ENCODE measurements at regions not wholly inside any gene's neighbourhood (a gene's known extent, or its start where the extent isn't known, plus 50 kb on each side); places are given as distances from the start of the nearest gene placed in this dataset.

- TF ChIP-seq, protein P1, sequence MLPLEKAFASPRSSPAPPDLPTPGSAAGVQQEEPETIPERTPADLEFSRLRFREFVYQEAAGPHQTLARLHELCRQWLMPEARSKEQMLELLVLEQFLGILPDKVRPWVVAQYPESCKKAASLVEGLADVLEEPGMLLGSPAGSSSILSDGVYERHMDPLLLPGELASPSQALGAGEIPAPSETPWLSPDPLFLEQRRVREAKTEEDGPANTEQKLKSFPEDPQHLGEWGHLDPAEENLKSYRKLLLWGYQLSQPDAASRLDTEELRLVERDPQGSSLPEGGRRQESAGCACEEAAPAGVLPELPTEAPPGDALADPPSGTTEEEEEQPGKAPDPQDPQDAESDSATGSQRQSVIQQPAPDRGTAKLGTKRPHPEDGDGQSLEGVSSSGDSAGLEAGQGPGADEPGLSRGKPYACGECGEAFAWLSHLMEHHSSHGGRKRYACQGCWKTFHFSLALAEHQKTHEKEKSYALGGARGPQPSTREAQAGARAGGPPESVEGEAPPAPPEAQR (tag by site-specific recombination; IDR thresholded peaks at IDR 0.05): no peak
- no peak for TF ChIP-seq ZNF133 (tag by site-specific recombination; IDR thresholded peaks at IDR 0.05)
- TF ChIP-seq ZNF785 (tag by site-specific recombination; IDR thresholded peaks at IDR 0.05): no peak
Observed at GRCh38 chr7:110246118-110246517, 844.8 kb upstream of the LRRN3 start (continued).

DNA sequence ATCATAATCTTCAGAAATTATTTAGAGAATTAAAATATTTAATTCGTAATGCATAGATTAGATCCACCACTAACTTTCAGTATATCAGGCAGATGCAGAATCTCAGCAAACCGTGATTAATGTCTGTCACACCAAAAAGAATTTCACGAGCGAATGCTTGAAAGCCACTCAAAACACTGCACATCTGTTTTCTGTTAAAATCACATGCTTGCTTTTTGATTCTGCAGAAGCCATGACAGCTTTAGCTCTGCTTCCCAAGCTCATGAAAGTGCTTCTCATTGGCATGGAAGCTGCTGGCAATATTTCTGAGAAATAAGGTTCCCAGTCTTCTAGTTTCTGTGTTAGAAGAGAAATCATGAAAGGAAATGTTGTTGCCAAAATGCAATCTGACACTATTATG, 837.8 kb upstream of the LRRN3 start:
- ChIA-PET CTCF (no interaction called here), POLR2A (no interaction called here)
- Histone ChIP-seq H3K9me3 (ENCODE audit: control insufficient read depth, insufficient read depth, low read depth, low read length) (no peaks in the 10 kb centered on the region), H3K36me3 (ENCODE audit: control insufficient read depth in 2 of 2, insufficient read depth in 1 of 2, low read length in 2 of 2) (no peaks in the 10 kb centered on the region), H3K27ac (ENCODE audit: extremely low read depth, low read depth, low read length) (no peak overlapping the region), H3K4me1 (ENCODE audit: control insufficient read depth, insufficient read depth, low read length) (no peaks in the 10 kb centered on the region), H3K4me3 (ENCODE audit: low read depth, low read length) (no peak overlapping the region)
- TF ChIP-seq TCF7L2 (IDR thresholded peaks at IDR 0.05; ENCODE audit: borderline replicate concordance, low read depth, low read length): no peak
- TF ChIP-seq ZNF354C (tag by site-specific recombination; IDR thresholded peaks at IDR 0.05; ENCODE audit: borderline replicate concordance, low read depth): no peak
- TF ChIP-seq ZNF24 (tag by site-specific recombination; IDR thresholded peaks at IDR 0.05): no peak
- TF ChIP-seq ZNF114 (tag by site-specific recombination; IDR thresholded peaks at IDR 0.05): no peak
- TF ChIP-seq ZNF121 (tag by site-specific recombination; IDR thresholded peaks at IDR 0.05): no peak
- no peak for TF ChIP-seq ZNF426 (tag by site-specific recombination; IDR thresholded peaks at IDR 0.05)
- TF ChIP-seq ZNF658 (tag by site-specific recombination; IDR thresholded peaks at IDR 0.05): no peak
- TF ChIP-seq ZNF138 (tag by site-specific recombination; IDR thresholded peaks at IDR 0.05; ENCODE audit: borderline replicate concordance): no peak
- TF ChIP-seq ZBTB20 (tag by site-specific recombination; IDR thresholded peaks at IDR 0.05): no peak
- no peak for TF ChIP-seq ZNF654 (tag by site-specific recombination; IDR thresholded peaks at IDR 0.05; ENCODE audit: low read depth)
- TF ChIP-seq, protein P2, sequence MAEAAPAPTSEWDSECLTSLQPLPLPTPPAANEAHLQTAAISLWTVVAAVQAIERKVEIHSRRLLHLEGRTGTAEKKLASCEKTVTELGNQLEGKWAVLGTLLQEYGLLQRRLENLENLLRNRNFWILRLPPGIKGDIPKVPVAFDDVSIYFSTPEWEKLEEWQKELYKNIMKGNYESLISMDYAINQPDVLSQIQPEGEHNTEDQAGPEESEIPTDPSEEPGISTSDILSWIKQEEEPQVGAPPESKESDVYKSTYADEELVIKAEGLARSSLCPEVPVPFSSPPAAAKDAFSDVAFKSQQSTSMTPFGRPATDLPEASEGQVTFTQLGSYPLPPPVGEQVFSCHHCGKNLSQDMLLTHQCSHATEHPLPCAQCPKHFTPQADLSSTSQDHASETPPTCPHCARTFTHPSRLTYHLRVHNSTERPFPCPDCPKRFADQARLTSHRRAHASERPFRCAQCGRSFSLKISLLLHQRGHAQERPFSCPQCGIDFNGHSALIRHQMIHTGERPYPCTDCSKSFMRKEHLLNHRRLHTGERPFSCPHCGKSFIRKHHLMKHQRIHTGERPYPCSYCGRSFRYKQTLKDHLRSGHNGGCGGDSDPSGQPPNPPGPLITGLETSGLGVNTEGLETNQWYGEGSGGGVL (tag by site-specific recombination; IDR thresholded peaks at IDR 0.05): no peak
- TF ChIP-seq, protein P3, sequence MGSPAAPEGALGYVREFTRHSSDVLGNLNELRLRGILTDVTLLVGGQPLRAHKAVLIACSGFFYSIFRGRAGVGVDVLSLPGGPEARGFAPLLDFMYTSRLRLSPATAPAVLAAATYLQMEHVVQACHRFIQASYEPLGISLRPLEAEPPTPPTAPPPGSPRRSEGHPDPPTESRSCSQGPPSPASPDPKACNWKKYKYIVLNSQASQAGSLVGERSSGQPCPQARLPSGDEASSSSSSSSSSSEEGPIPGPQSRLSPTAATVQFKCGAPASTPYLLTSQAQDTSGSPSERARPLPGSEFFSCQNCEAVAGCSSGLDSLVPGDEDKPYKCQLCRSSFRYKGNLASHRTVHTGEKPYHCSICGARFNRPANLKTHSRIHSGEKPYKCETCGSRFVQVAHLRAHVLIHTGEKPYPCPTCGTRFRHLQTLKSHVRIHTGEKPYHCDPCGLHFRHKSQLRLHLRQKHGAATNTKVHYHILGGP (tag by site-specific recombination; IDR thresholded peaks at IDR 0.05): no peak
- TF ChIP-seq IKZF3 (tag by site-specific recombination; IDR thresholded peaks at IDR 0.05): no peak
- no peak for TF ChIP-seq ZNF341 (tag by site-specific recombination; IDR thresholded peaks at IDR 0.05; ENCODE audit: low read depth)
- no peak for TF ChIP-seq WT1 (tag by site-specific recombination; IDR thresholded peaks at IDR 0.05)

DNA sequence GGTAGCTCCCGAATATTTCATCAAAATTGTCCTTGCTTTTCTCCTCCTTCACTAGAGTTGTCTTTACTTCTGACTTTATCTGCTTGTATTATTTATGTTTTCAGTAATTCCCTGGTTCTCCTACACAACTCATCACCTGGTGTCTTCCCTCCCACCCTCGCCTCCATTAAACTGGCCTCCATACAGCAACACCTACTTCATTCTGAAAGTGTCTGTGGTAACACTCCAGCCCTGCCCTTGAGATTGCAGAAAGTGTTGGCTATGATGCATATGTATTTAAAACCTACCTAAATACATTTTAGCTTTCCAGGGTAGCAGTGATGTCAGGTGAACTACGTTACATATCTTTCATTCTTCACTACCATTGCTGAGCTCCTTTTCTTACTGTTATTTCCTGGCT, 833.3 kb upstream of the LRRN3 start:
- no peaks in the 10 kb centered on the region for H3K9me3 ChIP-seq (ENCODE audit: control insufficient read depth, insufficient read depth, low read depth, low read length)
- H3K4me1 ChIP-seq (ENCODE audit: control insufficient read depth, insufficient read depth, low read length): no peaks in the 10 kb centered on the region
- H3K4me3 ChIP-seq (ENCODE audit: low read depth, low read length): no peak overlapping the region
- CTCF ChIA-PET: interaction anchor here (0.6 kb wide), 1 partner anchor 1009 kb away, joined by 4 read pairs; no protein-coding TSS in a partner anchor
- no peaks in the 10 kb centered on the region for H3K36me3 ChIP-seq (ENCODE audit: control insufficient read depth in 2 of 2, insufficient read depth in 1 of 2, low read length in 2 of 2)
- no peak overlapping the region for H3K27ac ChIP-seq (ENCODE audit: extremely low read depth, low read depth, low read length)
- POLR2A ChIA-PET: no interaction called here
- TF ChIP-seq PATZ1 (tag by site-specific recombination; IDR thresholded peaks at IDR 0.05) (no peak), ZNF549 (tag by site-specific recombination; IDR thresholded peaks at IDR 0.05) (no peak), ZNF560 (tag by site-specific recombination; IDR thresholded peaks at IDR 0.05; ENCODE audit: borderline replicate concordance) (no peak), ZNF16 (tag by site-specific recombination; IDR thresholded peaks at IDR 0.05; ENCODE audit: low read depth) (no peak), ZNF48 (tag by site-specific recombination; IDR thresholded peaks at IDR 0.05) (no peak)
- TF ChIP-seq, protein P4, sequence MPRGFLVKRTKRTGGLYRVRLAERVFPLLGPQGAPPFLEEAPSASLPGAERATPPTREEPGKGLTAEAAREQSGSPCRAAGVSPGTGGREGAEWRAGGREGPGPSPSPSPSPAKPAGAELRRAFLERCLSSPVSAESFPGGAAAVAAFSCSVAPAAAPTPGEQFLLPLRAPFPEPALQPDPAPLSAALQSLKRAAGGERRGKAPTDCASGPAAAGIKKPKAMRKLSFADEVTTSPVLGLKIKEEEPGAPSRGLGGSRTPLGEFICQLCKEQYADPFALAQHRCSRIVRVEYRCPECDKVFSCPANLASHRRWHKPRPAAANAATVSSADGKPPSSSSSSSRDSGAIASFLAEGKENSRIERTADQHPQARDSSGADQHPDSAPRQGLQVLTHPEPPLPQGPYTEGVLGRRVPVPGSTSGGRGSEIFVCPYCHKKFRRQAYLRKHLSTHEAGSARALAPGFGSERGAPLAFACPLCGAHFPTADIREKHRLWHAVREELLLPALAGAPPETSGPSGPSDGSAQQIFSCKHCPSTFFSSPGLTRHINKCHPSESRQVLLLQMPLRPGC (tag by site-specific recombination; IDR thresholded peaks at IDR 0.05): no peak
